HG03135 (cell line): ENCODE measurements at regions not wholly inside any gene's neighbourhood (a gene's known extent, or its start where the extent isn't known, plus 50 kb on each side); places are given as distances from the start of the nearest gene placed in this dataset.
"Not testable (repeated sequence)": the region's sequence is repeated elsewhere in the genome, so short reads cannot be mapped to it uniquely, and the experiment has no call there.

Experiments used
- ATAC-seq: cut with Tn5 transposase; IDR thresholded peaks from one replicate; pipeline ENCODE4 v1.9.1; 2021; ENCODE audit warnings: mild to moderate bottlenecking, moderate library complexity; ENCODE audit not compliant: unreplicated experiment

DNA sequence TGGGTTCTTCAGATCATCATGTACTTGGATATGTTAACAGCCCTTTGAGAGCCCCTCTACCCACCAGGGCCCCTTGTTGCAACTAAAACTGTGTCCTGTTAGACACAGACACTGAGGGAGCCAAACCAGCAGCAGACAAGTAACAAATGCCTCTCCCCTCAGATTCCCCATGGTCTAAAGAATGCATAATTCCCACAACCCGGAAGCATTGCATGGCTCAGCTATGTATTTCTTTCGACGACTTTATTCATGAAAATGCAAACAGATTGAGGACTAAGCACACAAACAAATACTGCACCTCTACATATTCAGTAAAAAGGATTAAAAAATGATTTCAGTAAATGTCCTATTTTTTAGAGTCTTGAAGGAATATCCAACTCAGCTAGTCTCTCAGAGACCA lies 70.1 kb upstream of the HECW1 start:
- ATAC-seq = no peak

DNA sequence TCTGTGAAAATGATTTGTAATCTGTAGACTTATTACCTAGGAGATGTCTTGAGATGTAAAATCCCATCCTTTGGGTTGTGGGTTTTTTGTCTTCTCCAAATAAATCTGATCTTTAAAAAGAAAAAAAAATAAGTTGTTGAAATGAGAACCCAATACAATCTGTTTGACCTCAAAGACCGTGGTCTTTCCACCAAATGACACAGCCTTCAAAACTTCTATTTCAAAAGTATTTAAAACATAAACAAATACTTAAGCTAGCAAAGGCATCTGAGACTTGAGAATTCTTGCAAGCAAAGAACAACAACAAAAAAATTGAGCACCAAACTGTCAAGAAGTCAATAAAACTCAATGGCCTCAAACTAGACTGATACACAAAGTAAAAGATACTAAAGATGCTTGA lies 67.9 kb upstream of the HECW1 start:
- ATAC-seq = no peak

DNA sequence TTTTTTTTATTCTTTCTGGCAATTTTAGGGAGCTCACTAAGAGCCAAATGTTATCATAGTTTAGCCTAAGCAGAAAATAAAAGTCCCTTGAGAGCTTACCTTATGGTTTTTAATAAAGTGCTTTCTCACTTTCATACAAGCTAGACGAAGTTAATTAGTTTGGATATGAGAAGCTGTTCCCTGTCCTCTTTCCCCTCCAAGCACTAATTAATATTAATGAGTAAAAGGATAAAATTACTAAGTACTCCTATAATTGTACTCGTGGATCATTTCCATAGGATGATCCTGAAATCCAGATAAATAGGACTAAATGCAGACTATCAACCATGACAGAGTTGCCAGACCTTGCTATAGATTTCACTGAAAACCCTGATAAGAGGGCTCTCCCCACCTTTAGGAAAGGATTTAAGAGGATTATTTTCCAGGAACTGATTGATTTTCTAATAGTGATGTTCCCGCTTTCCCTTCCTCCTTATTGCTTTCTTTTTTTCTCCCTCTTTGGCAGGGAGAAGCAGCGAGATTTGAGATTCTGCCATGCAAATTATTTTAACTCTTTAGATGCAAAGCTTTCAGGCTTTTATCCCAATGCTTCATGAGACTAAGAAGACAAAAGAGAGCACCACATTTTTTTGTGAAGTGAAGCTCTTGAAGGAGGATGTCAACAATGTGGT lies 58.3 kb upstream of the HECW1 start:
- ATAC-seq = no peak

DNA sequence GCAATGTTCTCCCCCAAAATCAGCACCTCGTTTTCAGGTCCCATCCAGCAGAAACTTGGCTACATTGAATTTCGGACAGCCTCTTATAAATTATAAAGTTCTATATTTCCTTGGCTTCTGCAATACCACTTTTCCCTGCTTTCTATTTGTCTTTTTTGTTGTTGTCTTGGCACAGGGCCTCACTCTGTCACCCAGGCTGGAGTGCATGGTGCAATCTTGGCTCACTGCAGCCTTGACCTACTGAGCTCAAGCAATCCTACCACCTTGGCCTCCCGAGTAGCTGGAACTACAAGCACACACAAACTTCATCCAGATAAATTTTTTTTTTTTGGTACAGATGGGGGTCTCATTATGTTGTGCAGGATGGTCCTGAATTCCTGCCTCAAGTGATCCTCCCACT lies 55.3 kb upstream of the HECW1 start:
- no peak for ATAC-seq

DNA sequence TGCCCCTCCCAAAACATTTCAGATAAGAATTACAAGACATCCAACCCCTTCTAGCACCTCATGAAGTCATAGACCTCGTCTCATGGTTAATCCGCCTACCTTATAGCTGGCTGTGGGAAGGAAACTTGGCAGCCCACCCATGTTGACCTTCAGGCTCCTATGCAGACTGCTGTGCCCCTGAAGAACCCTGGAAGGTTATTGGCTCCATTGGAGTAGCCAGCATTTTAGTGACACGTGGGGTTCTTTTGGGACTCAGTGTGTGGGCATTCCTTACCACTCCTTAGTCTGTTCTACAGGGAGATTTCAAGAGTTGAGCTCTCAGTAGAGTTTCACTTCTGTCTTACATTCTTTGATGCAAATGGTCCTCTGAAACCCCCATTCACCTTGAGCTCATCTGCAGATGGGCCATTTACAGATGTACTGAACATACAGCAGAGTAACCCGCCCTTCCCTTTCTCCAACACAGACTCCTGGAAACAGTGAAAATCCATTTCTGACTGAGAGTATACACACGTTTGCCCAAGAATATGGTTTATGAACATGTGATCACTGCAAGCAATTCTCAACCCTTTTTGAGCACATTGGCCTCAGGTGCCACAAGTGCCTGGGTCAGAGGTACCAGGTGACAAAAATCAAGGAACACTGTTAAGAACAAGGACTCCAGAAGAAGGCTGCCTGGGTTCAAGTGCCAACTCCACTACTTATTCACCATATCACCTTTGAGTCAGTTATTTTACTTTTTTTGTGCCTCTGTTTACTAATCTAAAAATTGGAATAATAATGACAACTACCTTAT lies 54.0 kb upstream of the HECW1 start:
- ATAC-seq = peak; percentile 42

DNA sequence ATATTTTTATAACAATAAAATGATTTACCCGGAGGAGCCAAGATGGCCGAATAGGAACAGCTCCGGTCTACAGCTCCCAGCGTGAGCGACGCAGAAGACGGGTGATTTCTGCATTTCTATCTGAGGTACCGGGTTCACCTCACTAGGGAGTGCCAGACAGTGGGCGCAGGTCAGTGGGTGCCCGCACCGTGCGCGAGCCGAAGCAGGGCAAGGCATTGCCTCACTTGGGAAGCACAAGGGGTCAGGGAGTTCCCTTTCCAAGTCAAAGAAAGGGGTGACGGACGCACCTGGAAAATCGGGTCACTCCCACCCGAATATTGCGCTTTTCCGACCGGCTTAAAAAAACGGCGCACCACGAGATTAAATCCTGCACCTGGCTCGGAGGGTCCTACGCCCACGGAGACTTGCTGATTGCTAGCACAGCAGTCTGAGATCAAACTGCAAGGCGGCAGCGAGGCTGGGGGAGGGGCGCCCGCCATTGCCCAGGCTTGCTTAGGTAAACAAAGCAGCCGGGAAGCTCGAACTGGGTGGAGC lies 53.3 kb upstream of the HECW1 start:
- ATAC-seq = not testable (repeated sequence)
